LNCaP clone FGC (cell line): ENCODE measurements at regions not wholly inside any gene's neighbourhood (a gene's known extent, or its start where the extent isn't known, plus 50 kb on each side); places are given as distances from the start of the nearest gene placed in this dataset.

Experiments used
- DNase-seq: peaks from one replicate; pipeline ENCODE4 v3.0.0-alpha.2; 2011; ENCODE audit warnings: low read depth
- H3K4me3 ChIP-seq: 2 replicates; pipeline ENCODE4 v1.5.1; 2011; ENCODE audit warnings: mild to moderate bottlenecking, low read depth, low read length, control low read depth
- TF ChIP-seq, protein P1 (sequence below): IDR thresholded peaks from 2 replicates; pipeline ENCODE4 v1.5.1; 2012; ENCODE audit warnings: mild to moderate bottlenecking; ENCODE audit not compliant: control insufficient read depth, insufficient read depth; ENCODE audit errors: extremely low read depth

GRCh38 chr14:101481557-101481956 lies 79.7 kb upstream of the DIO3 start:
- H3K4me3 ChIP-seq, result no peak overlapping the region
- TF ChIP-seq, protein P1, sequence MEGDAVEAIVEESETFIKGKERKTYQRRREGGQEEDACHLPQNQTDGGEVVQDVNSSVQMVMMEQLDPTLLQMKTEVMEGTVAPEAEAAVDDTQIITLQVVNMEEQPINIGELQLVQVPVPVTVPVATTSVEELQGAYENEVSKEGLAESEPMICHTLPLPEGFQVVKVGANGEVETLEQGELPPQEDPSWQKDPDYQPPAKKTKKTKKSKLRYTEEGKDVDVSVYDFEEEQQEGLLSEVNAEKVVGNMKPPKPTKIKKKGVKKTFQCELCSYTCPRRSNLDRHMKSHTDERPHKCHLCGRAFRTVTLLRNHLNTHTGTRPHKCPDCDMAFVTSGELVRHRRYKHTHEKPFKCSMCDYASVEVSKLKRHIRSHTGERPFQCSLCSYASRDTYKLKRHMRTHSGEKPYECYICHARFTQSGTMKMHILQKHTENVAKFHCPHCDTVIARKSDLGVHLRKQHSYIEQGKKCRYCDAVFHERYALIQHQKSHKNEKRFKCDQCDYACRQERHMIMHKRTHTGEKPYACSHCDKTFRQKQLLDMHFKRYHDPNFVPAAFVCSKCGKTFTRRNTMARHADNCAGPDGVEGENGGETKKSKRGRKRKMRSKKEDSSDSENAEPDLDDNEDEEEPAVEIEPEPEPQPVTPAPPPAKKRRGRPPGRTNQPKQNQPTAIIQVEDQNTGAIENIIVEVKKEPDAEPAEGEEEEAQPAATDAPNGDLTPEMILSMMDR, result no peak
- DNase-seq, result no peak

- TF ChIP-seq, protein P1, result no peak
- DNase-seq, result no peak
These were observed 79.2 kb upstream of the DIO3 start for GRCh38 chr14:101482066-101482465.

GRCh38 chr14:101483829-101484228 lies 77.5 kb upstream of the DIO3 start:
- DNase-seq, result no peak
- TF ChIP-seq, protein P1, result no peak
- H3K4me3 ChIP-seq, result no peak overlapping the region

More at GRCh38 chr14:101482066-101482465, 79.2 kb upstream of the DIO3 start:
- no peak overlapping the region for H3K4me3 ChIP-seq

DNA sequence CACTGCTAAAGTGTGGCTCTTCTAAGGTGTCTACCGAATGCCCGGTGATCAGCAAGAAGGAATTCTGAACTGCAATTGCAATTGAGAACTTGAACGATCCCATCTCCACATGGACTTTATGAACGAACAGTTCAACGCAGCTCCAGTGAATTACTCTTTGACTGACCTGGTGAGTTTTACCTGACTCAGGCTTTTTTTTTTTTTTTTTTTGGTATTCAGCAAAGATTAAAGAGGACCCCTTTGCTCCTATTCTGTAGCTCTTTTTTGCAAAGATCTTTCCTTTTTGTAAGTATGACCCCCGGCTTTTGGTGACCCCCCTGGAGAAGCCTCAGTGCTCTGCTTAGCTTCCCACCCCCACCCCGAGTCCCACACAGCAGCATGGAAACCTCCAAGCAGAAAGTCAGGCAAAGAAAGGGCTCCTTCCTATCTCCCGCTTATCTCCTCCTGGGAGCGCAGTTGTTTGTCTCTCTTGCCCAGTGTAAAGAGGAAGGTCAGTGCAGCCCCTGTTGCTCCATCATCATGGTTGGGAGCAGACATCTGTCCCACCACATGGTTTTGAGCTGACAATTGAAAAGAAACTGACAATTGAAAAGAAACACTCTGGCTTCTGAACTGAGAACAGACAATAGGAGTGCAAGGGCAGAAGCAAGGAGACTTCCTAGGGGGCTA lies 72.1 kb upstream of the DIO3 start:
- TF ChIP-seq, protein P1, result no peak
- no peak overlapping the region for H3K4me3 ChIP-seq
- no peak for DNase-seq

DNA sequence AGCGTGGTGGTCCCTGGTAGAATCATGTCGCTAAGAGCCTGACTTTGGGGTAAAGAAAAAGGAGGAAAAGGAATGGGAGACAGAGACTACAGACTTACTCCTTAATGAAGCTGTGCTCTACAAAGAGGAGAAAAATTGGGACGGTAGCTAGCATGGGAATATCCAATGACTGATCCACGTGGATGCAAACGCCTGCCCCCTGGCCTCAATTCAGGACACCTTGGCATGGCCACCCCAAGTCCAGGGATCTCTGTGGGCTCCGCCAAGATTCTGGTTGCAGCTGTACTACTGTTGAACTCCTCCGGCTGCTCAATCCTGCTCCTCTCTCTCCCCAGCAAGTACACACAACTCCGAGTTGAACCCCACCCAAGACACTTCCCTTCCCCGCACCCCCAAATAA lies 70.5 kb upstream of the DIO3 start:
- no peak for DNase-seq
- TF ChIP-seq, protein P1, result no peak
- no peak overlapping the region for H3K4me3 ChIP-seq

- TF ChIP-seq, protein P1, result no peak
- no peak for DNase-seq
- H3K4me3 ChIP-seq, result no peak overlapping the region
These were observed 69.5 kb upstream of the DIO3 start for GRCh38 chr14:101491841-101492240.

DNA sequence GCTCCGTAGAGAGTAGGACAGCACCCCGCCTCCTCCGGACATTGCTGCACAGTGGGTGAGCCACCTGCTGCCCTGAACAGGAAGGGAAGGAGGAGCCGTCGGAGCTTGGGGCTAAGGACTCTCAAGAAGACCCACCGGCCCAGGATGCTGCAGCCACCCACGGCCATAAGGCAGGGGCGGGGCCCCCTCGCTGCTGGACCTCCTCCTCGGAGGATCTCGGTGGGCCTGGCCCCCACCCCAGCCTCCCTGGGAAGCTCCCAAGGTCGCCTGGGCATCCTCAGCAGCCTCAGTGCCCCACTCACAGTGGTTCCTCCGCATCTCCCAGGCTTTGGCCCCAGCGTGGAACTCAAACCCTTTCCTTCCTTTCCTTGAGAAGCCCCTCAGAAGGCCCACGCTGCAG lies 68.6 kb upstream of the DIO3 start:
- no peak overlapping the region for H3K4me3 ChIP-seq
- no peak for DNase-seq
- TF ChIP-seq, protein P1, result no peak
